ENCODE measurements at regions not wholly inside any gene's neighbourhood (a gene's known extent, or its start where the extent isn't known, plus 50 kb on each side); places are given as distances from the start of the nearest gene placed in this dataset.

DNA sequence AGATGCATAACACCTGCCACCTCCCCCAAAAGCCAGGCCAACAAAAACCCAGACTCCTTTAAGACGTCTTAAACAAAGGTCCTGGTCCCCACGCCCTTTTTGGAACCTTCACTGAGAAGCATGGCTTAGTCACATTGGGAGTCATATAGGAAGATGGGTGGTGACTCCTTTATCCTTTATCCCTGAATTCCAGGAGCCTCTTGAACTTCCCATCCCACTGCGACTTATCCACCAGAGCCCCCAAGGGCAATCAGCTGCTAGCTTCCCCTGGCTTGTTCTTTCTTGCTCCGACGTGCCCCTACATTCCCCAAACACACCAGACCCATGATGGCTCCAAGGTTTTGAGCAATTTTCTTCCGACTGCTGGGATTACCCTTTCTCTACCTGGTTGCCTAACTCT lies 567.0 kb upstream of the CADM1 start:
- no peak for DNase-seq
- 76% methylated on average over 4 of the region's 6 CpGs for WGBS (ENCODE audit: insufficient coverage)
- Histone ChIP-seq H3K36me3 (ENCODE audit: control insufficient read depth, insufficient read depth, low read length) (no peaks in the 10 kb centered on the region), H3K27me3 (ENCODE audit: control insufficient read depth, insufficient read depth, low read length) (peaks cover 23% of the 10 kb centered on the region), H3K4me3 (ENCODE audit: low read length) (no peak overlapping the region), H3K9me3 (replicated peaks; ENCODE audit: control insufficient read depth, low read depth, low read length) (no peaks in the 10 kb centered on the region), H3K27ac (ENCODE audit: low read length) (no peak overlapping the region), H3K4me1 (ENCODE audit: control insufficient read depth, insufficient read depth, low read length) (peaks cover 12% of the 10 kb centered on the region)

DNA sequence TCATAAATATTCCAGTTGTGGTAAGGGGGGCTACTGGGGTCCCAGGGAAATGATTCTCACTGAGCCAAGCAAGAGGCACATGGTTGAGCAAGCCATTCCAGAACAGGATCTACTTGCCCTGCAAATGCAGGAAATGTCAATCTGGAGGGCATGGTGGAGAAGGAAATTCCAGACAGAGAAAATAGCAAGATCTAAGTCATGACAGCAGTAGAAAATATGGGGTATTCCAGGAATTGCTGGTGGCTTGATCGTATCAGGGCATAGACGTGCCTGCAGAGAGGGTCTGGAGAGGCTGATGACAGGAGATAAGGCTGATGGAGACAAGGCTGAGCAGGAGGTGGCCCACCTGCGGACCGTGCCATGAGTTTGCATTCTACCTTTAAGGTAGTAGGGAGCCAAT lies 566.3 kb upstream of the CADM1 start:
- H3K27me3 ChIP-seq (ENCODE audit: control insufficient read depth, insufficient read depth, low read length), result peaks cover 23% of the 10 kb centered on the region
- H3K4me3 ChIP-seq (ENCODE audit: low read length), result no peak overlapping the region
- peaks cover 12% of the 10 kb centered on the region for H3K4me1 ChIP-seq (ENCODE audit: control insufficient read depth, insufficient read depth, low read length)
- H3K9me3 ChIP-seq (replicated peaks; ENCODE audit: control insufficient read depth, low read depth, low read length), result no peaks in the 10 kb centered on the region
- 47% methylated on average over 2 of the region's 4 CpGs for WGBS (ENCODE audit: insufficient coverage)
- no peak for DNase-seq
- no peaks in the 10 kb centered on the region for H3K36me3 ChIP-seq (ENCODE audit: control insufficient read depth, insufficient read depth, low read length)
- H3K27ac ChIP-seq (ENCODE audit: low read length), result no peak overlapping the region

DNA sequence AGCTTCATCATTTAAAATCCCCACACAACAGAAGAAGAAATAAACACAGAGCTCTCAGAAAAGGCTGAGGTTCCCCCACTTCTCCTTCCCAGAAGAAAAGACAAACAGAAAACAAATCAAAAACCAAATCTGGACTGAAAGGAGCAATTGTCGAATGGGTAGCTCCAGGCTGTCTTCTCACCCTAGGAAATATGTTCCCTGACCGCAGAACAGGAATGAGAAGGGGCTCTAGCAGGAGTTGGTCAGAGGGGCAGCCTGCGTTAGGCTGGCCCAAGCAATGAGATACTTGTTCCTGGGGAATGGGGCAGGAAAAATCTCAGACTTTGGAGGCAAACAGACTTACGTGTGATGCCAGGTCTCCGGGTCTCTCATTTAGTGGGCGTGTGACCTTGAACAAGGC lies 562.6 kb upstream of the CADM1 start:
- no peak for DNase-seq
- WGBS (ENCODE audit: insufficient coverage), result 89% methylated on average over 5 of the region's 6 CpGs

DNA sequence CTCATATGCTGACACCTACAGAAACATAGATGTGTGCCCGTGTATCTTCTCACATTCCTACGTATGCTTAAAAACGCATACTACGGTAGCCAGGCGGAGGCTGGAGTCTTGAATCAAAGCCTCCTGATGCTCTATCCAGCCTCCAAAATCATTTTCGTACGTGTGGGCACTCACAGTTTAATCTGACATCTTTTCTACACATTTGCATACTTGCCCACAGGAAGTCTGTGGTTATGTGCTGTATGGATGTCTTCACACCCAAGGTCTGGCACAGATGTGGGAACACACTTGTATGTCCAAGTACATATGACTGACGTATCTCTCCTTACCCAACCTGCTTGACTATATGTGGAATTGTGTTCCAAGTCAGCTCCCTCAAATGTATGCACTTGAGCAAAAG lies 561.8 kb upstream of the CADM1 start:
- H3K36me3 ChIP-seq (ENCODE audit: control insufficient read depth, insufficient read depth, low read length), result no peaks in the 10 kb centered on the region
- 85% methylated on average over 5 of the region's 8 CpGs for WGBS (ENCODE audit: insufficient coverage)
- no peak overlapping the region for H3K27ac ChIP-seq (ENCODE audit: low read length)
- H3K27me3 ChIP-seq (ENCODE audit: control insufficient read depth, insufficient read depth, low read length), result peaks cover 11% of the 10 kb centered on the region
- no peak for DNase-seq
- no peaks in the 10 kb centered on the region for H3K9me3 ChIP-seq (replicated peaks; ENCODE audit: control insufficient read depth, low read depth, low read length)
- H3K4me3 ChIP-seq (ENCODE audit: low read length), result no peak overlapping the region
- peaks cover 16% of the 10 kb centered on the region for H3K4me1 ChIP-seq (ENCODE audit: control insufficient read depth, insufficient read depth, low read length)

More for the DNA sequence above, 562.6 kb upstream of the CADM1 start:
- peaks cover 16% of the 10 kb centered on the region for H3K4me1 ChIP-seq (ENCODE audit: control insufficient read depth, insufficient read depth, low read length)
- peaks cover 14% of the 10 kb centered on the region for H3K27me3 ChIP-seq (ENCODE audit: control insufficient read depth, insufficient read depth, low read length)
- no peak overlapping the region for H3K27ac ChIP-seq (ENCODE audit: low read length)
- no peaks in the 10 kb centered on the region for H3K9me3 ChIP-seq (replicated peaks; ENCODE audit: control insufficient read depth, low read depth, low read length)
- no peaks in the 10 kb centered on the region for H3K36me3 ChIP-seq (ENCODE audit: control insufficient read depth, insufficient read depth, low read length)
- no peak overlapping the region for H3K4me3 ChIP-seq (ENCODE audit: low read length)

DNA sequence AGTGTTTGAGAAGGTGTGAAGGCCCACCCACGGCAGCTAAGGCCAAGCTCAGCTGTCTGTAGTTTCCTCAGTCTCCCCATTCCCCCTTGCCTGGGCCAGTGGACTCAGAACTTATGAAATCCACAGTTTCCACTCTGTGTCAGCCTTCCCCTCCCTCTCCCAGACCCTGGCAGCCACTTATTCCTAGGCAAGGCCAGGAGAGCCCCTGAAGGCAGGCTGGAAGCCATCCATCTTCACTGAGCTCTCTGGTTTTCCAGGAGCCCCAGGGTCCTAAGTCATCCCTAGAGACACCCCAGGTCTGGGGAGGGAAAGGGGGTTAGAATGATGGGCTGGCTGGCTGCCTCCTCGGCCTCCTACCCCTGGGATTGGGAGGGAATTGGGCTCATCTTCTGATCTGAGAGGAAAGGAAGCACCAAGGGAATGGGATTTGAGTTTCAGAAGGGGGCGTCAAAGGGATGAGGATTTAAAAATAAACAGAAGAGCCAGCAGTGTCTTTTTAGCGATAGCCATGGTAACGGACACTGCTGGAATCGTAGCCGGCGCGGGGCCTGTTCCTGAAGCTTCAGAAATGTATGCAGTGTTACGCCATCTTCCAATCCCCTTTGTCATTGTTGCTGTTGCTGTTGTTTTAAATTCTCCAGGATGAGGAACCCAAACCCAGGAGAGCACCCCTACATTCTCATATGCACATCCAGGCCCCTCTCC lies 561.1 kb upstream of the CADM1 start:
- Histone ChIP-seq H3K36me3 (ENCODE audit: control insufficient read depth, insufficient read depth, low read length) (no peaks in the 10 kb centered on the region), H3K27me3 (ENCODE audit: control insufficient read depth, insufficient read depth, low read length) (peaks cover 9% of the 10 kb centered on the region), H3K4me1 (ENCODE audit: control insufficient read depth, insufficient read depth, low read length) (peaks cover 16% of the 10 kb centered on the region), H3K4me3 (ENCODE audit: low read length) (no peak overlapping the region), H3K27ac (ENCODE audit: low read length) (peak overlapping the region; percentile 45), H3K9me3 (replicated peaks; ENCODE audit: control insufficient read depth, low read depth, low read length) (no peaks in the 10 kb centered on the region)
- WGBS (ENCODE audit: insufficient coverage), result 44% methylated on average over 9 of the region's 10 CpGs
- DNase-seq, result peak; percentile 80

DNA sequence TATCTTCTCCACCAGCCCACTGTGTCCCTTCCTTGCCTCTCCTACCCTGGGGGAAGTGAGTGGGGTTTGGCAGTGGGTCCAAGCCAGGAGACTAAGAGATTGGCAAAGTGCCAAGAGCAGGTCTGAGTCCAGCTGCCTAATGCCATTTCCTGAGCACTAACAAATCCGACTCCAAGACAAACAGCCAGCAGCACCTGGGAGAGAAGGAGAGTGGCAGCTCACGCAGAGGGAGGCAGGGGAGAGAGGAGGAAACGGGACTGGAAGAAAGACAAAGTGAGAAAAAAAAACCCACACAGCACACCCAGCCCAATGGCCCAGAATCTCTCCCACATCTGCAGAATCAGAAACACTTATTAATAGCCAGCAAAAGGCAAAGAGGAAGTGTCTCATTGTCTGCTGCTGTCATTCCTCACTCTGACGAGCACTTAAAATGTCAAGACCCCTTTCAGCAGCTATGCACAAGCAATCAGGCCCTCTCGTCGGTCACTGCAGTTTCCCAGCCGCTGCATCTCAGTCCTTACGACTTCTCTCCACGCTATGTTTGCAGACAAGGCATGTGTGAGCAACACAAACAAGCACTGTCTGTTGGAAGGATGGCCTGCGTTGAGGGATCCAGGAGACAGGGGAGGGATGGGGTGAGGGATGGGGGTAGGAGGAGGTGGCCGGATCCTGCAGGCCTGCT lies 558.4 kb upstream of the CADM1 start:
- Histone ChIP-seq H3K9me3 (replicated peaks; ENCODE audit: control insufficient read depth, low read depth, low read length) (no peaks in the 10 kb centered on the region), H3K27ac (ENCODE audit: low read length) (no peak overlapping the region), H3K4me3 (ENCODE audit: low read length) (no peak overlapping the region), H3K36me3 (ENCODE audit: control insufficient read depth, insufficient read depth, low read length) (no peaks in the 10 kb centered on the region), H3K4me1 (ENCODE audit: control insufficient read depth, insufficient read depth, low read length) (peaks cover 16% of the 10 kb centered on the region), H3K27me3 (ENCODE audit: control insufficient read depth, insufficient read depth, low read length) (peaks cover 8% of the 10 kb centered on the region)
- peak; percentile 39 for DNase-seq
- WGBS (ENCODE audit: insufficient coverage), result 9% methylated on average over 6 of the region's 11 CpGs

DNA sequence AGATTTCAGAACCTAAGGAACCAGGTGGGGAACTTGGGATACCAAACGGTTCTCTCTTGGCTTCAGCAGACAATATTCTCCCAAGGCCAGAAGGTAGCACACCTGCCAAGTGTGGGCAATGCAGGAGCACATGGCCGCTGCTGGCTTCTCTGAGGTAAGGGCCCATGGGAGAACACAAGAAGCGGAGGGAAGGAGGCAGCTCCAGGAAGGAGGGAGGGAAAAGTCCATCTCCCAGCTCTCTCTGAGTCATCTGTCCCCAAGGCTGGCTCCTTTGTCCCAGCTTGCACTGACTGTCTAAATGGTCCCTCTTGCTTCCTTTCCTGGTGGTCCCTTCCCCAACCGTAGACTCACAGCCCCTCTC lies 557.9 kb upstream of the CADM1 start:
- DNase-seq, result no peak
- WGBS (ENCODE audit: insufficient coverage), result no CpG with 5 or more reads among the region's 4 CpGs
- no peak overlapping the region for H3K27ac ChIP-seq (ENCODE audit: low read length)
- no peaks in the 10 kb centered on the region for H3K36me3 ChIP-seq (ENCODE audit: control insufficient read depth, insufficient read depth, low read length)
- no peak overlapping the region for H3K4me3 ChIP-seq (ENCODE audit: low read length)
- peaks cover 16% of the 10 kb centered on the region for H3K4me1 ChIP-seq (ENCODE audit: control insufficient read depth, insufficient read depth, low read length)
- no peaks in the 10 kb centered on the region for H3K9me3 ChIP-seq (replicated peaks; ENCODE audit: control insufficient read depth, low read depth, low read length)
- peaks cover 8% of the 10 kb centered on the region for H3K27me3 ChIP-seq (ENCODE audit: control insufficient read depth, insufficient read depth, low read length)

DNA sequence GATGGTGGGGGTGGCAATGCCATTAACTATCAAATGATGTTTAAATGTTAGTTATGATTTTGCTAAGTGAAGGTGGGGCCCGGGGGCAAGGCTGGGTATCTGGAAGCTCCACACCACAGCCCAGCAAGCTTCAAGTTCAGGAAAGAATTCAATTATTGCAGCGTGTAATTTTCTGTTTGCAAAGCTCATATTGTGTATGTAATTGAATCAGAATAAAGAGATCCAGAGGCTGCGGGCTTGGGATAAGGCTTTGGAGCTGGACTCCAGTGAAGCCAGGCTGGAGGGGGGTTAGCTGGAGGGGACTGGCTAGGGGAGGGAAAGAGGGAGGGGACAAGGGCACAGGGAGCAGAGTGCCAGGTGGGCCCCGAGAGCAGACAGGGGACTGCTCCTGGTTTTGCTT lies 557.1 kb upstream of the CADM1 start:
- H3K27me3 ChIP-seq (ENCODE audit: control insufficient read depth, insufficient read depth, low read length), result peaks cover 8% of the 10 kb centered on the region
- peaks cover 16% of the 10 kb centered on the region for H3K4me1 ChIP-seq (ENCODE audit: control insufficient read depth, insufficient read depth, low read length)
- H3K4me3 ChIP-seq (ENCODE audit: low read length), result no peak overlapping the region
- DNase-seq, result no peak
- 75% methylated on average over 2 of the region's 4 CpGs for WGBS (ENCODE audit: insufficient coverage)
- no peaks in the 10 kb centered on the region for H3K36me3 ChIP-seq (ENCODE audit: control insufficient read depth, insufficient read depth, low read length)
- H3K9me3 ChIP-seq (replicated peaks; ENCODE audit: control insufficient read depth, low read depth, low read length), result no peaks in the 10 kb centered on the region
- no peak overlapping the region for H3K27ac ChIP-seq (ENCODE audit: low read length)

DNA sequence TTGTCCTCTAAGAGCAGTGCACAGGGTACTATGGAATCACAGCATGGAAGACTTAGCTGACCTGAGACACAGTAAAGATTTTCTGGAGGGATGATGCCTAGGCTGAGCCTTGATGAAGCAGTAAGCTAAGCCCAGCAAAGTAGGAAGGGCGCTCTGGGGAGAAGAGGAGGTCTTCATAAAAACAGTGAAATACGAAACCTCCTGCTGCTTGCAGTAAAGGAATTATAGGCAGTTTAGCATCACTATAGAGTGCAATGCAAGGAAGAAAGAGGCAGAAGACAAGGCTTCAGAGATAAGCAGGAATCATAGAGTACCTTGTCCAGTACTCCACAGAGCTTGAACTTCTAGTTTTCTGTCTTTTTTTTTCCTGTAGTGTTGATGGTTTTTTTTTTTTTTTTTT lies 555.7 kb upstream of the CADM1 start:
- H3K36me3 ChIP-seq (ENCODE audit: control insufficient read depth, insufficient read depth, low read length), result no peaks in the 10 kb centered on the region
- DNase-seq, result peak; percentile 21
- no peak overlapping the region for H3K27ac ChIP-seq (ENCODE audit: low read length)
- no peaks in the 10 kb centered on the region for H3K9me3 ChIP-seq (replicated peaks; ENCODE audit: control insufficient read depth, low read depth, low read length)
- peaks cover 3% of the 10 kb centered on the region for H3K27me3 ChIP-seq (ENCODE audit: control insufficient read depth, insufficient read depth, low read length)
- no peak overlapping the region for H3K4me3 ChIP-seq (ENCODE audit: low read length)
- WGBS (ENCODE audit: insufficient coverage), result 35% methylated on average over 2 of the region's 2 CpGs
- peaks cover 11% of the 10 kb centered on the region for H3K4me1 ChIP-seq (ENCODE audit: control insufficient read depth, insufficient read depth, low read length)

DNA sequence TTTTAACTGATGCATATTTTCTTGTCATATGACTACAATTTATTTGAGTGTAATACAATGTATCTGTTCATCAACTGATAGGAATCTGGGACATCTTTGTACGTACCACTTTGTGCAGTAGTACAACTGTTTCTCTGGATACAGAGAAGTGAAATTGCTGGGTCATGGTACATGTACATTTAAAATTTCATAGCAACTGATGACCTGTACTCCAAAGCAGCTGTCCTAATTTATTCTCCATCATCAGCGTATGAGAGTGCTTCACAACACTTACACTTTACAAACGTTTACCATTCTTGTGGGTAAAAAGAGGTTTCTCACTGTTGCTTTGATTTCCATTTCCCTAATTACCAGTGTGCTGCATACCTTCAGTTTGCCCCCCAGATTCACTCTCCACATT lies 552.8 kb upstream of the CADM1 start:
- no CpG with 5 or more reads among the region's 3 CpGs for WGBS (ENCODE audit: insufficient coverage)
- no peaks in the 10 kb centered on the region for H3K4me1 ChIP-seq (ENCODE audit: control insufficient read depth, insufficient read depth, low read length)
- no peak overlapping the region for H3K27ac ChIP-seq (ENCODE audit: low read length)
- H3K36me3 ChIP-seq (ENCODE audit: control insufficient read depth, insufficient read depth, low read length), result no peaks in the 10 kb centered on the region
- H3K9me3 ChIP-seq (replicated peaks; ENCODE audit: control insufficient read depth, low read depth, low read length), result no peaks in the 10 kb centered on the region
- H3K4me3 ChIP-seq (ENCODE audit: low read length), result no peak overlapping the region
- no peak for DNase-seq
- peaks cover 9% of the 10 kb centered on the region for H3K27me3 ChIP-seq (ENCODE audit: control insufficient read depth, insufficient read depth, low read length)

All from muscle of leg (tissue), 3 donors.